ENCODE measurements at regions not wholly inside any gene's neighbourhood (a gene's known extent, or its start where the extent isn't known, plus 50 kb on each side); places are given as distances from the start of the nearest gene placed in this dataset.
A peak's percentile ranks its signal among the peaks of the same experiment; 100 is the strongest.

DNA sequence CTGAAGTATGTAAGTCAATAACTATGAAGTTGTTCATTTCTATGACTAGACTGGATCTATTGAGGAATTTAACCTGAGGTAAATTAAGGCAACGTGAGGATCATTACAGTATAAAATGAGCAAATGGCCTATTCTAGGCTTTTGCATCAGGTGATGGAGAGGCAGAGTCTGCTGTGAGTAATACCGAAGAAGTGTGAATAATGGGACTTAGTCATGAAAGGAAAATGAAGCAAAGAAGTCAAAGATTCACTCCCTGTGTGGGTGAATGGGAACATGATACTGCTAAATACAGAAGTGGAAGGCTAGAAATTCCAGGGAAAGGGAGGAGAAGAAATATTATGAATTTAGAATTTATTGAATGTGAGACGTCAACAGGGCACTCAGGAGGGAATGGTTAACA lies 774.1 kb downstream of the LIG4 start:
- DNase-seq (no peak), FAIRE-seq (no peak)
- no peaks in the 10 kb centered on the region for H3K9me3 ChIP-seq (ENCODE audit: control insufficient read depth in 2 of 2, insufficient read depth in 1 of 2, low read depth in 1 of 2, low read length in 1 of 2)
- no peaks in the 10 kb centered on the region for H3K27me3 ChIP-seq (ENCODE audit: control insufficient read depth in 3 of 3, insufficient read depth in 3 of 3, low read length in 3 of 3)
- no peak overlapping the region for H3K27ac ChIP-seq (ENCODE audit: low read depth in 1 of 3, low read length in 2 of 3)
- H3K36me3 ChIP-seq (ENCODE audit: control insufficient read depth in 3 of 3, insufficient read depth in 2 of 3, low read depth in 1 of 3, low read length in 3 of 3), result no peaks in the 10 kb centered on the region
- no peaks in the 10 kb centered on the region for H3K4me1 ChIP-seq (ENCODE audit: control insufficient read depth in 3 of 3, insufficient read depth in 2 of 3, low read depth in 1 of 3, low read length in 2 of 3)
- H3K4me3 ChIP-seq (ENCODE audit: low read depth in 1 of 3, low read length in 3 of 3), result no peak overlapping the region
- WGBS, 3 donors, result 79 to 84% (median 80%) methylated on average over 3 of the region's 3 CpGs

GRCh38 chr13:107438251-107438650 lies 777.1 kb downstream of the LIG4 start:
- Histone ChIP-seq H3K4me1 (ENCODE audit: control insufficient read depth in 3 of 3, insufficient read depth in 2 of 3, low read depth in 1 of 3, low read length in 2 of 3) (no peaks in the 10 kb centered on the region), H3K27me3 (ENCODE audit: control insufficient read depth in 3 of 3, insufficient read depth in 3 of 3, low read length in 3 of 3) (no peaks in the 10 kb centered on the region), H3K27ac (ENCODE audit: low read depth in 1 of 3, low read length in 2 of 3) (no peak overlapping the region), H3K4me3 (ENCODE audit: low read depth in 1 of 3, low read length in 3 of 3) (no peak overlapping the region), H3K36me3 (ENCODE audit: control insufficient read depth in 3 of 3, insufficient read depth in 2 of 3, low read depth in 1 of 3, low read length in 3 of 3) (no peaks in the 10 kb centered on the region), H3K9me3 (ENCODE audit: control insufficient read depth in 2 of 2, insufficient read depth in 1 of 2, low read depth in 1 of 2, low read length in 1 of 2) (no peaks in the 10 kb centered on the region)
- WGBS, 3 donors, result 46 to 84% (median 71%) methylated on average over 1 of the region's 1 CpG
- no peak for DNase-seq
- FAIRE-seq, result no peak

DNA sequence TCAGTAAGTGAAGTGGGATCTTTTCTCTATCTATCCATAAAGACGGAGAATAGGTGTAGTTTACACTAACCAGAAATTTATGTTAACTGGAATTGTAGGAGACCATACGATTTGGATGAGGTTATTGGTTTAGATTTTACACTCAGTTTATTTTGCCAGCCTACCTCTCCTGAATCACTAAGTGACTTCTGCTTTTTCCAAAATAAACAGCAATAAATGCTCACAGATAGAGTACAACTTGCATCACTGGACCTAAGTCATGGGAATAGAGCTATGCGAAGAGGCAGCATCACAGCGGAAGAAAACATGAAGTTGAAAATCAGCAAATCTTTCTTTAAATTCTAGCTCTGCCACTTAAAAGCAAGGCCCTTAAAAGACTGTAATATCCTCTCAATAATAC lies 781.0 kb downstream of the LIG4 start:
- Histone ChIP-seq H3K4me3 (ENCODE audit: low read depth in 1 of 3, low read length in 3 of 3) (no peak overlapping the region), H3K27me3 (ENCODE audit: control insufficient read depth in 3 of 3, insufficient read depth in 3 of 3, low read length in 3 of 3) (no peaks in the 10 kb centered on the region), H3K27ac (ENCODE audit: low read depth in 1 of 3, low read length in 2 of 3) (no peak overlapping the region), H3K4me1 (ENCODE audit: control insufficient read depth in 3 of 3, insufficient read depth in 2 of 3, low read depth in 1 of 3, low read length in 2 of 3) (no peaks in the 10 kb centered on the region), H3K36me3 (ENCODE audit: control insufficient read depth in 3 of 3, insufficient read depth in 2 of 3, low read depth in 1 of 3, low read length in 3 of 3) (no peaks in the 10 kb centered on the region), H3K9me3 (ENCODE audit: control insufficient read depth in 2 of 2, insufficient read depth in 1 of 2, low read depth in 1 of 2, low read length in 1 of 2) (no peaks in the 10 kb centered on the region)
- 81 to 88% (median 86%) methylated on average over 4 of the region's 4 CpGs for WGBS, 3 donors
- FAIRE-seq (no peak), DNase-seq (no peak)

DNA sequence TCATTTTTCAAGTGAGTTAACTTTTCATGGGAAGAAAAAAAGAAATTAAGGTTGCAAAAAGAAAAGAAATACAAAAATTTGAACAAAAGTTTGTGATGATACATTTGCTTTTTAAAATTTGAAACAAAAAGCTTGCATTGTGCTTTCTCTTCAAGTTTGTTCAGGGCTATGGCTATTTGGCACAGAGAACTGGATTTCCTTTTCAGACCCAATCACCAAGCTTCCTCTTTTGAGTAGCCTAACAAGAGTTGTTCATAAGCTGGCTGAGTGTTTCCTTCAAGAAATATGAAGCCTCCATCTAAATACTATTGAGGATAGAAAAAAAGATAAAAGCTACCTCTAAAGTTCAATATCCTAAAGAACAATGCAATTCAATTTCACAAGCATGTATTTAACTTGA lies 787.8 kb downstream of the LIG4 start:
- no peak overlapping the region for H3K4me3 ChIP-seq (ENCODE audit: low read depth in 1 of 3, low read length in 3 of 3)
- H3K4me1 ChIP-seq (ENCODE audit: control insufficient read depth in 3 of 3, insufficient read depth in 2 of 3, low read depth in 1 of 3, low read length in 2 of 3), result no peaks in the 10 kb centered on the region
- H3K27me3 ChIP-seq (ENCODE audit: control insufficient read depth in 3 of 3, insufficient read depth in 3 of 3, low read length in 3 of 3), result no peaks in the 10 kb centered on the region
- no peak overlapping the region for H3K27ac ChIP-seq (ENCODE audit: low read depth in 1 of 3, low read length in 2 of 3)
- FAIRE-seq, result no peak
- no peak for DNase-seq
- no peaks in the 10 kb centered on the region for H3K36me3 ChIP-seq (ENCODE audit: control insufficient read depth in 3 of 3, insufficient read depth in 2 of 3, low read depth in 1 of 3, low read length in 3 of 3)
- H3K9me3 ChIP-seq (ENCODE audit: control insufficient read depth in 2 of 2, insufficient read depth in 1 of 2, low read depth in 1 of 2, low read length in 1 of 2), result no peaks in the 10 kb centered on the region

GRCh38 chr13:107422421-107422820 lies 792.9 kb downstream of the LIG4 start:
- no peaks in the 10 kb centered on the region for H3K27me3 ChIP-seq (ENCODE audit: control insufficient read depth in 3 of 3, insufficient read depth in 3 of 3, low read length in 3 of 3)
- H3K4me3 ChIP-seq (ENCODE audit: low read depth in 1 of 3, low read length in 3 of 3), result no peak overlapping the region
- FAIRE-seq, result no peak
- no peaks in the 10 kb centered on the region for H3K9me3 ChIP-seq (ENCODE audit: control insufficient read depth in 2 of 2, insufficient read depth in 1 of 2, low read depth in 1 of 2, low read length in 1 of 2)
- WGBS, 3 donors, result 60 to 74% (median 65%) methylated on average over 2 of the region's 2 CpGs
- H3K36me3 ChIP-seq (ENCODE audit: control insufficient read depth in 3 of 3, insufficient read depth in 2 of 3, low read depth in 1 of 3, low read length in 3 of 3), result no peaks in the 10 kb centered on the region
- H3K4me1 ChIP-seq (ENCODE audit: control insufficient read depth in 3 of 3, insufficient read depth in 2 of 3, low read depth in 1 of 3, low read length in 2 of 3), result no peaks in the 10 kb centered on the region
- no peak for DNase-seq
- no peak overlapping the region for H3K27ac ChIP-seq (ENCODE audit: low read depth in 1 of 3, low read length in 2 of 3)

- no peaks in the 10 kb centered on the region for H3K36me3 ChIP-seq (ENCODE audit: control insufficient read depth in 3 of 3, insufficient read depth in 2 of 3, low read depth in 1 of 3, low read length in 3 of 3)
- H3K4me1 ChIP-seq (ENCODE audit: control insufficient read depth in 3 of 3, insufficient read depth in 2 of 3, low read depth in 1 of 3, low read length in 2 of 3), result no peaks in the 10 kb centered on the region
- no peak overlapping the region for H3K4me3 ChIP-seq (ENCODE audit: low read depth in 1 of 3, low read length in 3 of 3)
- no peaks in the 10 kb centered on the region for H3K9me3 ChIP-seq (ENCODE audit: control insufficient read depth in 2 of 2, insufficient read depth in 1 of 2, low read depth in 1 of 2, low read length in 1 of 2)
- DNase-seq (no peak), FAIRE-seq (no peak)
- H3K27me3 ChIP-seq (ENCODE audit: control insufficient read depth in 3 of 3, insufficient read depth in 3 of 3, low read length in 3 of 3), result no peaks in the 10 kb centered on the region
- no peak overlapping the region for H3K27ac ChIP-seq (ENCODE audit: low read depth in 1 of 3, low read length in 2 of 3)
- 66 to 83% (median 68%) methylated on average over 1 of the region's 1 CpG for WGBS, 3 donors
Observed at GRCh38 chr13:107421951-107422350, 793.4 kb downstream of the LIG4 start.

DNA sequence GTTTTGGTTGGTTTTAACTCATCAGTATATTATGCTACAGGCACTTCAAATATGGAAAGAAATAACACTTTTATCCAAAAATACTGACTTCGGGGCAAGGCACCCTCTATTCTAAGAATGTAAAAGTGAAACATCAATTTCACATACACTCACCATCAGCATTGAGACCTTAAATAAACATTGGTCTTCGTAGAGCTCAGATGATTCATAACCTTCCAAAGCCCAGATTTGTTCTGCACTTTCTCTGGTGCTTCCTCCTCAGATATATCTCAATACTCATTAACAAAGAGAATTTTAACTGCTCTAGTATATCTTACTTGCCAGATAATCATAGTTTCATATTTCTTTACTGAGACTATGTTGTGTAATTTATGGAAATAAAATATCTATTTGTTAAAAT lies 794.3 kb downstream of the LIG4 start:
- FAIRE-seq, result no peak
- H3K9me3 ChIP-seq (ENCODE audit: control insufficient read depth in 2 of 2, insufficient read depth in 1 of 2, low read depth in 1 of 2, low read length in 1 of 2), result no peaks in the 10 kb centered on the region
- WGBS, 3 donors, result 31 to 37% (median 36%) methylated on average over 2 of the region's 2 CpGs

GRCh38 chr13:107413005-107413404 lies 802.3 kb downstream of the LIG4 start:
- H3K27me3 ChIP-seq (ENCODE audit: control insufficient read depth in 3 of 3, insufficient read depth in 3 of 3, low read length in 3 of 3), result no peaks in the 10 kb centered on the region
- FAIRE-seq, result peak; percentile 23
- H3K4me3 ChIP-seq (ENCODE audit: low read depth in 1 of 3, low read length in 3 of 3), result no peak overlapping the region
- H3K27ac ChIP-seq (ENCODE audit: low read depth in 1 of 3, low read length in 2 of 3), result no peak overlapping the region
- no peaks in the 10 kb centered on the region for H3K36me3 ChIP-seq (ENCODE audit: control insufficient read depth in 3 of 3, insufficient read depth in 2 of 3, low read depth in 1 of 3, low read length in 3 of 3)
- DNase-seq, result no peak
- H3K4me1 ChIP-seq (ENCODE audit: control insufficient read depth in 3 of 3, insufficient read depth in 2 of 3, low read depth in 1 of 3, low read length in 2 of 3), result no peaks in the 10 kb centered on the region
- no peaks in the 10 kb centered on the region for H3K9me3 ChIP-seq (ENCODE audit: control insufficient read depth in 2 of 2, insufficient read depth in 1 of 2, low read depth in 1 of 2, low read length in 1 of 2)

More for the DNA sequence above, 794.3 kb downstream of the LIG4 start:
- H3K27ac ChIP-seq (ENCODE audit: low read depth in 1 of 3, low read length in 2 of 3), result no peak overlapping the region
- H3K4me3 ChIP-seq (ENCODE audit: low read depth in 1 of 3, low read length in 3 of 3), result no peak overlapping the region
- no peaks in the 10 kb centered on the region for H3K27me3 ChIP-seq (ENCODE audit: control insufficient read depth in 3 of 3, insufficient read depth in 3 of 3, low read length in 3 of 3)
- H3K4me1 ChIP-seq (ENCODE audit: control insufficient read depth in 3 of 3, insufficient read depth in 2 of 3, low read depth in 1 of 3, low read length in 2 of 3), result no peaks in the 10 kb centered on the region
- DNase-seq, result no peak
- no peaks in the 10 kb centered on the region for H3K36me3 ChIP-seq (ENCODE audit: control insufficient read depth in 3 of 3, insufficient read depth in 2 of 3, low read depth in 1 of 3, low read length in 3 of 3)

- Histone ChIP-seq H3K4me3 (ENCODE audit: low read depth in 1 of 3, low read length in 3 of 3) (no peak overlapping the region), H3K9me3 (ENCODE audit: control insufficient read depth in 2 of 2, insufficient read depth in 1 of 2, low read depth in 1 of 2, low read length in 1 of 2) (no peaks in the 10 kb centered on the region), H3K4me1 (ENCODE audit: control insufficient read depth in 3 of 3, insufficient read depth in 2 of 3, low read depth in 1 of 3, low read length in 2 of 3) (no peaks in the 10 kb centered on the region), H3K27me3 (ENCODE audit: control insufficient read depth in 3 of 3, insufficient read depth in 3 of 3, low read length in 3 of 3) (no peaks in the 10 kb centered on the region), H3K36me3 (ENCODE audit: control insufficient read depth in 3 of 3, insufficient read depth in 2 of 3, low read depth in 1 of 3, low read length in 3 of 3) (no peaks in the 10 kb centered on the region), H3K27ac (ENCODE audit: low read depth in 1 of 3, low read length in 2 of 3) (no peak overlapping the region)
- FAIRE-seq, result no peak
- no peak for DNase-seq
- WGBS, 3 donors, result 70 to 74% (median 71%) methylated on average over 3 of the region's 3 CpGs
Observed at GRCh38 chr13:107407074-107407473, 808.3 kb downstream of the LIG4 start.
